ENCODE measurements at regions not wholly inside any gene's neighbourhood (a gene's known extent, or its start where the extent isn't known, plus 50 kb on each side); places are given as distances from the start of the nearest gene placed in this dataset.

DNA sequence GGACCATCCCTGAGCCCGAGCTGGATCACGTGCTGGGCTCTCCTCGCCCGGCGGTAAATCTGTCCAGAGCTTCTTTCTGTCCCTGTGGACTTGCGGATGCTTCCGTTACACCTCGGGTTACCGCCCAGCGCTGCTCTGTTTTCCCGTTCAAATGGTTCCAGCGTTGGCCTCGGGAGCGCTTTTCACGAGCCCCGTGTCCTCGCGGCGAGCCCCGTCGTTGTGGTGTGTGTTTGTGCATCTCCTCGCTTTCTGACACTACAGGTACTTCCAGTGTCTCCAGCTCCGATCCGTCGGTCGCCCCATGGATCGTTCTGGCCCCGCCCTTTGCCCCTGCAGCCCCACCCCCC is 77.4 kb downstream of the RTP5 start:
- TF ChIP-seq, protein P1, sequence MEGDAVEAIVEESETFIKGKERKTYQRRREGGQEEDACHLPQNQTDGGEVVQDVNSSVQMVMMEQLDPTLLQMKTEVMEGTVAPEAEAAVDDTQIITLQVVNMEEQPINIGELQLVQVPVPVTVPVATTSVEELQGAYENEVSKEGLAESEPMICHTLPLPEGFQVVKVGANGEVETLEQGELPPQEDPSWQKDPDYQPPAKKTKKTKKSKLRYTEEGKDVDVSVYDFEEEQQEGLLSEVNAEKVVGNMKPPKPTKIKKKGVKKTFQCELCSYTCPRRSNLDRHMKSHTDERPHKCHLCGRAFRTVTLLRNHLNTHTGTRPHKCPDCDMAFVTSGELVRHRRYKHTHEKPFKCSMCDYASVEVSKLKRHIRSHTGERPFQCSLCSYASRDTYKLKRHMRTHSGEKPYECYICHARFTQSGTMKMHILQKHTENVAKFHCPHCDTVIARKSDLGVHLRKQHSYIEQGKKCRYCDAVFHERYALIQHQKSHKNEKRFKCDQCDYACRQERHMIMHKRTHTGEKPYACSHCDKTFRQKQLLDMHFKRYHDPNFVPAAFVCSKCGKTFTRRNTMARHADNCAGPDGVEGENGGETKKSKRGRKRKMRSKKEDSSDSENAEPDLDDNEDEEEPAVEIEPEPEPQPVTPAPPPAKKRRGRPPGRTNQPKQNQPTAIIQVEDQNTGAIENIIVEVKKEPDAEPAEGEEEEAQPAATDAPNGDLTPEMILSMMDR (IDR thresholded peaks at IDR 0.05) = no peak
- TF ChIP-seq POLR2A (IDR thresholded peaks at IDR 0.05) (no peak), EP300 (IDR thresholded peaks at IDR 0.05) (no peak)
